Breast epithelium (tissue), 4 donors: ENCODE measurements at regions not wholly inside any gene's neighbourhood (a gene's known extent, or its start where the extent isn't known, plus 50 kb on each side); places are given as distances from the start of the nearest gene placed in this dataset.

Experiments used
- DNase-seq, 2 donors: peaks; one replicate each; pipeline ENCODE4 v3.0.0-alpha.2; 2019; ENCODE audit warnings: low spot score in 2 of 2
- H3K27ac ChIP-seq, 2 donors: fragments of 200-600 bp; sonication (generic) in 1 of 2; one replicate each; pipeline ENCODE4 v1.5.1; 2016 to 2019; ENCODE audit warnings: mild to moderate bottlenecking in 1 of 2
- H3K27me3 ChIP-seq, 2 donors: fragments of 200-600 bp; sonication (generic) in 1 of 2; one replicate each; pipeline versions ENCODE4 v1.5.1 to v1.6.0; 2017 to 2019; ENCODE audit warnings: control low read depth in 1 of 2, mild to moderate bottlenecking in 1 of 2
- H3K36me3 ChIP-seq: fragments of 200-600 bp; one replicate; pipeline ENCODE4 v1.5.1; 2019
- H3K4me1 ChIP-seq, 2 donors: fragments of 200-600 bp; sonication (generic); one replicate each; pipeline ENCODE4 v1.5.1; 2016 to 2019; ENCODE audit warnings: control low read depth in 1 of 2
- H3K4me3 ChIP-seq, 3 donors: fragments of 200-600 bp; sonication (generic); 1 replicate in 2 of 3; 2 replicates in 1 of 3; pipeline ENCODE4 v1.5.1; 2016 to 2019; ENCODE audit warnings: mild to moderate bottlenecking in 3 of 3, moderate library complexity in 2 of 3
- H3K9me3 ChIP-seq, 2 donors: fragments of 200-600 bp; sonication (generic) in 1 of 2; one replicate each; pipeline ENCODE4 v1.5.1; 2016 to 2019; ENCODE audit warnings: control low read depth in 1 of 2
- POLR2A ChIP-seq: fragments of 450-650 bp; IDR thresholded peaks from one replicate; pipeline ENCODE4 v1.6.1; 2016; ENCODE audit warnings: antibody characterized with exemption, mild to moderate bottlenecking, moderate library complexity
- POLR2AphosphoS5 ChIP-seq, 3 donors: sonication (generic); formaldehyde crosslinking; IDR thresholded peaks; one replicate each; pipeline ENCODE4 v1.6.1; 2017; ENCODE audit warnings: antibody characterized with exemption in 3 of 3
- intact Hi-C: fragments of 100-400 bp; cut with DNase I; formaldehyde crosslinking; loops from one replicate; pipeline ENCODE4 v1.15.1; 2023; ENCODE audit warnings: low total_unique reads
- TF ChIP-seq, protein P1 (sequence below), 3 donors: fragments of 450-650 bp; IDR thresholded peaks; one replicate each; pipeline ENCODE4 v1.5.1; 2016 to 2017; ENCODE audit warnings: antibody characterized with exemption in 3 of 3, mild to moderate bottlenecking in 3 of 3, moderate library complexity in 3 of 3

DNA sequence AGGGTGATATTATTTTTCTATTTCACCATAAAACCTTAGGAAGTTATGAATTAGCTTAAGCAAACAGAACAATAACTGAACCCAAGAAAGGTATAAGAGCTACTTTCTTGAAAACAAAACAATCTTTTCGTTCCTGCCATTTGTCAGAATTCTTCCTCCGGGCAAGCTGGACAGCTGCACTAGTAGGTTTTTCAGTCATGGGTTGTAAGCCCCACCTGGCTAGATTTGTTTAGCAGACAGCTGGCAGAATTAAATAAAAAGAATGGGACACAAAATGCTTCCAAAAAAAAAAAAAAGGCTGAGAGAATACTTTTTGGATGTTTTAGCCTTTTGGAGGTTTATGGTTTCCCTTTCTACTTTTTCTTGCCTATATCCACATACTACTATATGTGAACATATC lies 694.1 kb downstream of the ARHGAP15 start:
- H3K9me3 ChIP-seq, result no peaks in the 10 kb centered on the region
- H3K27ac ChIP-seq, result no peak overlapping the region
- intact Hi-C loops, result loop anchor here (10.0 kb wide), 1 partner anchor 462 kb away; no protein-coding TSS in a partner anchor
- DNase-seq, result no peak
- H3K36me3 ChIP-seq, result no peaks in the 10 kb centered on the region
- H3K27me3 ChIP-seq, result no peaks in the 10 kb centered on the region
- no peaks in the 10 kb centered on the region for H3K4me1 ChIP-seq
- TF ChIP-seq POLR2A (no peak), POLR2AphosphoS5 (IDR thresholded peaks at IDR 0.05) (no peak)
- TF ChIP-seq, protein P1, sequence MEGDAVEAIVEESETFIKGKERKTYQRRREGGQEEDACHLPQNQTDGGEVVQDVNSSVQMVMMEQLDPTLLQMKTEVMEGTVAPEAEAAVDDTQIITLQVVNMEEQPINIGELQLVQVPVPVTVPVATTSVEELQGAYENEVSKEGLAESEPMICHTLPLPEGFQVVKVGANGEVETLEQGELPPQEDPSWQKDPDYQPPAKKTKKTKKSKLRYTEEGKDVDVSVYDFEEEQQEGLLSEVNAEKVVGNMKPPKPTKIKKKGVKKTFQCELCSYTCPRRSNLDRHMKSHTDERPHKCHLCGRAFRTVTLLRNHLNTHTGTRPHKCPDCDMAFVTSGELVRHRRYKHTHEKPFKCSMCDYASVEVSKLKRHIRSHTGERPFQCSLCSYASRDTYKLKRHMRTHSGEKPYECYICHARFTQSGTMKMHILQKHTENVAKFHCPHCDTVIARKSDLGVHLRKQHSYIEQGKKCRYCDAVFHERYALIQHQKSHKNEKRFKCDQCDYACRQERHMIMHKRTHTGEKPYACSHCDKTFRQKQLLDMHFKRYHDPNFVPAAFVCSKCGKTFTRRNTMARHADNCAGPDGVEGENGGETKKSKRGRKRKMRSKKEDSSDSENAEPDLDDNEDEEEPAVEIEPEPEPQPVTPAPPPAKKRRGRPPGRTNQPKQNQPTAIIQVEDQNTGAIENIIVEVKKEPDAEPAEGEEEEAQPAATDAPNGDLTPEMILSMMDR (IDR thresholded peaks at IDR 0.05), result no peak
- H3K4me3 ChIP-seq, result no peak overlapping the region

DNA sequence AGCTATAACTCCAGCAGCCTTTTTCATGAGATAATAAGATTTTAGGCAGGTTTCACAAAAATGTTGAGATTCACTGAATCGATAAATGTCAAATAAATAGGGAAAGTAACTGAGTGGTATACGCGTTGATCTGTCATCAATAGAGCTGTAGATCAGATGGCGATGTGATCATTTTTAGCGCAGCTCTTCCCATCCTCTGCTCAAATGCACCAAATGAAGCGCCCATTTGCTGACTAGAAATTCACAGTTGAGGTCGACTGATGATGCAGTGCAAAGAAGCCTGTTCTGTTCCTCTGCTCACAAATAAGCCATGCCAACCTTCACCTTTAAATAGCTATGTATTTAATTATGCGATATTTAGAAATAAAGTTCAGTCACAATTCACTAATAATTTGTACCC lies 693.5 kb downstream of the ARHGAP15 start:
- no peaks in the 10 kb centered on the region for H3K9me3 ChIP-seq
- no peaks in the 10 kb centered on the region for H3K4me1 ChIP-seq
- H3K27me3 ChIP-seq, result no peaks in the 10 kb centered on the region
- H3K4me3 ChIP-seq, result no peak overlapping the region
- TF ChIP-seq, protein P1 (IDR thresholded peaks at IDR 0.05), result no peak
- TF ChIP-seq POLR2AphosphoS5 (IDR thresholded peaks at IDR 0.05) (no peak), POLR2A (no peak)
- H3K27ac ChIP-seq, result no peak overlapping the region
- no peaks in the 10 kb centered on the region for H3K36me3 ChIP-seq
- no peak for DNase-seq
- intact Hi-C loops, result loop anchor here (10.0 kb wide), 1 partner anchor 462 kb away; no protein-coding TSS in a partner anchor

DNA sequence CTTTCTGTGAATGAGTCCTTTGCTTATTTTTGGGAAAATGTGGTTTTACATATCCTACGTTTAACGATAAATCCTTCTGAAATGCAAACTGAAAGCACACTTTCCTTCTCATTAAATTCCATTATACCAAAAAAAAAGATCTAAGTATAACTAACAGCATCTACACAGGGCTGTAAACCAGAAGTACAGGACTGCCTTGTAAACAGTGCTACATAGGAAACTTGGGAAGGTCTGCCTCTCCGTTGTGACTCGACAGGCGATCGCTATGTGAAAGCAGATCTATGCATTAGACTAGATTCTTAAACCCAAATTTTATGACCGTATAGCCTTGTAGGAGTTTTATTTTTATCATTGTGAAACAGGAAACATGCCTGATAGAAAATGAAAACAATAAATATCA lies 690.5 kb downstream of the ARHGAP15 start:
- intact Hi-C loops, result loop anchor here (10.0 kb wide), 1 partner anchor 465 kb away; no protein-coding TSS in a partner anchor
- Histone ChIP-seq H3K36me3 (no peaks in the 10 kb centered on the region), H3K27me3 (no peaks in the 10 kb centered on the region), H3K9me3 (no peaks in the 10 kb centered on the region), H3K4me3 (no peak overlapping the region), H3K4me1 (no peaks in the 10 kb centered on the region), H3K27ac (no peak overlapping the region)
- TF ChIP-seq POLR2AphosphoS5 (IDR thresholded peaks at IDR 0.05), result no peak
- TF ChIP-seq, protein P1 (IDR thresholded peaks at IDR 0.05), result no peak
- no peak for DNase-seq

DNA sequence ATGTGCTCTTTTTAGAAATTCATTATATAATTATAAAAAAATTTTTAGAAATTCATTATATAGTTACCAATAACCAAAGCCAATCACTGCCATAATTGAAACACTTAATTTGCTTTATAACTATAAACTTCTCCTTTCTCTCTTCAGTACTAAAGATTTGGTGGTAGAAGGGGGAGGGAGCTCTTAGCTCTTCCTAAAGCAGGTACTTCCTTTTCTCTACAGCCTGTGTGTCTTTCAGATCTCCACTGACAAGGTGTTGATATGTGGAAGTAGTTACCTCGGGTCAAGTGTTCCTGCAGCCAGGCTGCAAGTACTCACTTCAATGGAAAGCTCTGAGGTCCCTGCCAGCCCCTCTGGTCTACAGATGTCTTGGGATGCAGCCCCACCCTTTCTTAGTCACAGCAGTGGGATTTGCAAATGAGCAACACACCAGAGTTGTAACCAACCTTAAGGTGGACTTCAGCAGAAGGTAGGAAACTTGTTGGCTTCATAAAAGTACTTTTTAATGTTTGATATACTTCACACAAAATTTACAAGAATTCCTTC lies 690.0 kb downstream of the ARHGAP15 start:
- no peak for TF ChIP-seq POLR2A
- TF ChIP-seq POLR2AphosphoS5 (IDR thresholded peaks at IDR 0.05), result no peak
- TF ChIP-seq, protein P1 (IDR thresholded peaks at IDR 0.05), result no peak
- Histone ChIP-seq H3K4me3 (no peak overlapping the region), H3K9me3 (no peaks in the 10 kb centered on the region), H3K27ac (no peak overlapping the region), H3K4me1 (no peaks in the 10 kb centered on the region), H3K27me3 (no peaks in the 10 kb centered on the region), H3K36me3 (no peaks in the 10 kb centered on the region)
- intact Hi-C loops, result no loop called here
- DNase-seq, result no peak
